Skeletal muscle cell (primary cell): ENCODE measurements at regions not wholly inside any gene's neighbourhood (a gene's known extent, or its start where the extent isn't known, plus 50 kb on each side); places are given as distances from the start of the nearest gene placed in this dataset.

Experiments used
- DNase-seq: peaks from one replicate; pipeline ENCODE4 v3.0.0-alpha.2; 2010; ENCODE audit warnings: low read depth
- H3K4me3 ChIP-seq: 2 replicates; pipeline ENCODE4 v1.5.1; 2011; ENCODE audit warnings: low read depth, mild to moderate bottlenecking, control low read depth, low read length, moderate library complexity

DNA sequence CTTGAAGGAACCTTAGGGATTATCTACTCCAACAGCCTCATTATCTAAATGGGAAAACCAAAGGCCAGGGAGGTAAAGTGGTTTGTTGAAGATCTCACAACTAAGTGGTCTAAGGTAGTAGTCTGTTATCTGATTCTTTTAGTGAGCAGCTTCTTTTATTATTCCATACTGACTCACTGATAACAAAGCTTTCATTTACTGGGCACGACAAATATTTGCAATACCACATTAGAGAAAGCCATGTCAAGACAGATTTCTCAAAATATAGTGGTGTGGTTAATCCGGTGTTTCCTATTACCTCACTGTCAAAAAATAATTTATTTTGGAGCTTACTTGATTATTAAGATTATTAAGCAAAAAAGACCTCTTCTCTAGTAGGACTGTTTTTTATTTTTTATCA, 369.1 kb downstream of the S1PR1 start:
- DNase-seq, result no peak
- H3K4me3 ChIP-seq, result no peak overlapping the region

DNA sequence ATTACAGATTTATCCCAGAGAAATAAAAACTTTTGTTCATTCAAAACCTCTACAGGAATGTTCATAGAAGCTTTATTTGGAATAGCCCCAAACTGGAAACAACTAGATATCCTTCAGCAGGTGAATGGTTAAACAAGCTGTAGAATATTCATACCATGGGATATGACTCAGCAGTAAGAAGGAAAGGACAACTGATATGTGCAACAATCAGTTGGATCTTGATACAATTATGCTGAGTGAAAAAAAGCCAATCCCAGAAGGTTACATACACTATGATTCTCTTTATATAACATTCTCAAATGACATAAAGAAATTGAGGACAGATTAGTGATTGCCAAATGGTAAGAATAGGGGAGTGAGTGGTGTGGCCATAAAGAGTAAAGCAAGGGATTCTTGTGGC, 376.7 kb downstream of the S1PR1 start:
- DNase-seq, result no peak
- no peak overlapping the region for H3K4me3 ChIP-seq

DNA sequence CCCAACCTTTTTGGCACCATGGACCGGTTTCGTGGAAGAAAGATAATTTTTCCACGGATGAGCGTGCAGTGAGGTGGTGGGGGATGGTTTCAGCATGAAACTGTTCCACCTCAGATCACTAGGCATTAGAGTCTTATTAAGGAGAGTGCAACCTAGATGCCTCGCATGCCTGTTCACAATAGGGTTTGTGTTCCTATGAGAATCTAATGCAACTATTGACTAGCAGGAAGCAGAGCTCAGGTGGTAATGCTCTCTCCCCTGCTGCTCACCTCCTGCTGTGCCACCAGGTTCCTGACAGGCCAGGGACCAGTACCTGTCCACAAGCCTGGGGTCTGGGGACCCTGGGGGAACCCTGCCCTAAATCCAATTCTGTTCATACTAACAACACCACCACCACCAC, 377.8 kb downstream of the OLFM3 start:
- no peak overlapping the region for H3K4me3 ChIP-seq
- no peak for DNase-seq

DNA sequence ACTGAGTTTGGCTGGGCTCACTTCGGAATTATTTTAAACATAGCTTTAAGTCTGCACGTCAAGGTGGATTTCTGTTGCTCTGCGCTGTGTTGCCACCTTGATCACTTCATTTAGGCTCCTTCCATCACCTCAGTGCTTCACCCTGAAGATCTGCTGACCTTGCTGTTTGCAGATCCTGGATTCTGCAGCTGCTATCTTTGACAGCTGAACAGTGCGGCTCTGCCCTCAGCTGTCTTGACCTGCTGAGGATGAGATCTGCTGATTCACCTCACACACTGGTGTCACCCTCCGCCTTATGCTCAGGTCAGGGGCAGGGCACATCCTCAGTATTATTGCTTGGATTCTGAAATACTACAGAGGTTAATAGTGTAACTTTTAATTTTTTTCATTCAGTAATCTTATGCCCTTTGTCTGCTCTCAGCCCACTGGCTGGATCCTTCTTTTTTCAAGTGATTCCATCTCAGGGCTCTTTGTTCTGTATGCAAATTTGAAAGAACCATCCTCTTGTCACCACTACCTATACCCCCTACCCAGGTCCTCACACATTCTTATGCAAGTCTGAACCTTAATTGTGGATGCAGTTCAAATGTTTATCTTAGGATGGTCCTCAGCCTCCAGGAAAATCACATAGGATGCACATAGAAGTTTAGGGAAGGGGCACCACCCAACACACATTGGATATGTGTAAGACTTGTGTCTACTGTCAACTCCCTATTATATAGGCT, 364.0 kb downstream of the OLFM3 start:
- DNase-seq, result no peak
- H3K4me3 ChIP-seq, result no peak overlapping the region

DNA sequence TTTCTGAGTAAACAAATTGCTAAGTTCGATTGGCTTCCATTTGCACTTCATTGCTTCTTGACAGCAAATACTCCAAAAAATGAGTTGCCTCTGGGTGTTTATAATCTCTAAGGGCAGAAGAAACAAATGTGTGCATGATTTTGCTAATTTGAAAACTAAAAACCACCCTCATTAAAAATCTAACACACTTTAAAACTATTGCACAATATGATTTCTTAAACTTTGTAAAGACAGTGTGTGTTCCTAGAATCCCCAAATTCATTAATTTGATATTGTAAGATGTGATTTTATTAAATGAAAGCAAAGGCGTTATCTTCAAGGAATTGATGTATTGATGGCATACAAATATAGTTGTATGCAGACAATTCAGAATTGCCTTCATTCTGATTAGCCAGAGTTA, 350.9 kb downstream of the OLFM3 start:
- H3K4me3 ChIP-seq, result no peak overlapping the region
- no peak for DNase-seq

DNA sequence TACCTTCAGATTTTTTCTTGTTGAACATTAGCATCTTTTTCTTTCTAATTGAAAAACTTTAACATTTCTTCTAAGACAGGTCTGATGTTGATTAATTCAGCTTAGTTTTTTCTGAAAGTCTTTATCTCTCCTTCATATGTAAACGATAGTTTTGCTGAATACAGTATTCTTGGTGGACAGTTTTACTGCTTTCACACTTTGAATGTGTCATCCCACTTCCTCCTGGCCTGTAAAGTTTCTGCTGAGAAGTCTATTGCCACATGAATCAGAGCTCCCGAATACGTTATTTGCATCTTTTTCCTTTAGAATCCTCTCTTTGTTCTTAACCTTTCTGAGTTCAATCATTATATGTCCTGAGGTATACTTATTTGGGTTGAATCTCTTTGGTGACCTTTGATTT, 344.2 kb downstream of the OLFM3 start:
- no peak overlapping the region for H3K4me3 ChIP-seq

DNA sequence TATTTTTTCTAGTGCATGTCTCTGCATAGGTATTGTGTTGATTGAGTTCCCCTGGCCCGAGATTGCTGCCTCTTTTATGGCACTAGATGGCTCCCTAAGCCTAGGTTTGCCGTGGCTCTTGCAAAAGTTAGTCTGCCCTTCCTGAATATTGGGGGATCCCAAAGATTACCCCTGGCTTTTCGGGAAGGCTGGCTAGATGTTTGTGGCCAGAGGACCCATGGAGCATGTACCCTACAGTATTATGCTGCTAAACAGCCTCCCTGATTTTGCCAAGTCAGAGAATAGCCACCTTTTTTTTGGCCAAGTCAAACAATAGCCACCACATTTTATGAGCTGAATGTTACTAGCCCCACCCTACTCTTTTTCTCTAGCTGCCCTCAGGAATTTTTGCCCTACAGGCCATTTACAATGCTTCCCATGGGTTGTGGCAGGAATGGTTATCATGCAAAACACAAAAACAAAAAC, 343.2 kb downstream of the OLFM3 start:
- no peak overlapping the region for H3K4me3 ChIP-seq
- DNase-seq, result no peak

More for the DNA sequence above, 344.2 kb downstream of the OLFM3 start:
- no peak for DNase-seq

DNA sequence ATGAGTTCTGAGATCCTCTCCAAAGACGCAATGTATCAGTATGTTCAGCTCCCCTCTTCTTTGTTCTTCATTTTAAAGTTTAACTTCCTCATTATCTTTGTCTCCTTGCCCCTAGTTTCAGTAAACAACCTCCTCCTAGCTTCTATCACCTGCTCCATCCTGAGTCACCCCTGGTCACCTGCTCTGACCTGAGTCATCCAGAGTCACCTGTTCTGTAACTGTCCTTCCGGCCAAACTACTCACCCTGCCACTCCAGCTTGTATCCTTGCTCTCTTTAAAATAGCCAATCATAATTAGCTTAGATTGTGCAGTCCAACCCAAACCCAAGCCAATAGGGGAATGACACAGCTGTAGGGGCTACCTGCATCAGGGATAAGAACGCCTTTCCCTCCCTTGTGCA, 332.0 kb downstream of the OLFM3 start:
- no peak for DNase-seq
- H3K4me3 ChIP-seq, result no peak overlapping the region

DNA sequence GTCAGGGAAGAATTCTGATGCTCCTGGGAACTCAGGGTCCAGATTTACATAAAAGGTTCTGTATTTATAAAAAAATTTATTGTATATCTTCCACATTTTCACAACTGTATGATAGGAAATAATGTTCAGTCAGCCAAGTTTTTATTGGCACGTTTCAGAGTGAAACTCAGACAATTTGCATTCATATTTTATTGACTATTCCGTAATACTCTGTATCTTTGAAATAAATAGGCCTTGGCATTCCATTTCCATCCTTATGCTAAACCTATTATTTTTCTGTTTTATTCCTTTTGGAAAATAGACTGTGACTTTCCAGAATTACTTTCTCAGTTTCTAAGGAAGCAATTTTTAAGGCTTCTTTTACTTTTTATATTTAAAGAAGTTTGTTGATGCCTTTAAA, 329.0 kb downstream of the OLFM3 start:
- H3K4me3 ChIP-seq, result no peak overlapping the region
- no peak for DNase-seq

DNA sequence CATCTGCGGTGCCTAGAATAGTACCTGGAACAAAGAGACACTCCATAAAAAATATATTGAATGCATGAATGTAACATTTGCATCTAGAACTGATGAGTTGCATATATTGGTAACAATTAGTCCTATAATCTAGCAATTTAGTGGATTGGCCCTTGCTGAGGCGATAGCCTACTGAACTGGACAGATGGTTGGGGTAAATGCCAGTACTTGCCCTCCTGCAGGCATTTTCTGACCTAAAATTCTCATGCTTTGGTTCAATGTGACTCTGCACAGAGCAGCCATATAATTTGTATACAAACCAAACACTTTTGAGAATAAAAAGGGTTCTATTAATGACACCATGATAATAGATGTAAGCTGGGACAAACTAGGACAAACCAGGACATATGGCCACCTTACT, 313.6 kb downstream of the OLFM3 start:
- DNase-seq, result no peak
- H3K4me3 ChIP-seq, result no peak overlapping the region

DNA sequence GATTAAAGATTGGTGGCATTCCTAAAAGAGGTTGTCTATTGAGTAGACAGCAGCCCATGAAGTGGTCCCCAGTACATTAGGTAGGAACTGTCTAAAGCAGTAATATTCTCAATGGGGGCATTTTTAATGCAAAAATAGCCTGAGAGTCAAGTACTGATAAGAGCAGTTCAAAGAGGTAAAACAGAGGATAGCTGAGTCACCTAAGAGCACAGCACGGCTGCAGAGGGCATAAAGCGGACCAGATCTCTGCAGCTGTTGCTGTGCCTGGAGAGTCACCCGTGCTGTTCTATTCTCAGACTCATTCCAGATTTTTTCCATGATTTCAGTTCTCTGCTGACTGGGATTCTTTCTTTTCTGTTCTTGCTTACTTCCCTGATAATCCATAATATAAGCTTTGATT, 313.2 kb downstream of the OLFM3 start:
- no peak for DNase-seq
- H3K4me3 ChIP-seq, result no peak overlapping the region

DNA sequence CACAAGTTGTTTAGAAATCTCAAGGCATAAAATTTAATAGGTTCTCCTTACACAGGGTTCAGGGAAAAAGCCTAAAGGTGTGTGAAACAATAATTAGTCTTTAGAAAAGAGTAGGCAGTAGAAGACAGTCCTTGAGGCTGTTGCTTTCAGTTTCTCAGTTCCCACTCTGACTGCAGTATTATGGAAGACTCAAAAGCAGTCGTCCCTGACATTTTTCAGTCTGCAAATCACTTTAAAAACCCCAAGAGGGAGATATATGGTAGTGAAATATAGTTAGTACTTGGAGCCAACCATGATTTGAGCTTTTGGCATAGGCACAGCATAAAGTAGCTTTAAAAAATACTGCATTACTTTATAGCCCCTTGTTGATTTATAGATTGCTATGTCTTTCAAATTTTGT, 299.7 kb downstream of the OLFM3 start:
- DNase-seq, result no peak
- H3K4me3 ChIP-seq, result no peak overlapping the region

DNA sequence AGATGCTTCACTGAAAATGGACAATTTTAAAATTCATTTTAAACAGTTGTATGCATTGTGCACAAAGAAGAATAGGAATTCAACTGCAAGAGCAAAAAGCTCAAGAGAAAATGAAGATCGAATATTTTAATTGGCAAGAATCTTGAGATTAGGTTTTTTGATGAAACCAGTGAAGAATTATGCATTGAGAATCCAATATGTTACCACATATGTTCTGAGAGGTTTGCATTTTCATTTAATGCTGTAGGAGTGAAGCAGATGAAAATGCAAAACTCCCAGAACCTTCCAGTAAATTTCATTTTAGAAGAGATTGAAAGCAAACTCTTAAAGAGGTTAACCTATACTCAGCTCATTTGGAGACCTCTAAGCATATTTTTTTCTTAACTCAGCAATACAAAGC, 298.0 kb downstream of the OLFM3 start:
- no peak for DNase-seq
- H3K4me3 ChIP-seq, result no peak overlapping the region

DNA sequence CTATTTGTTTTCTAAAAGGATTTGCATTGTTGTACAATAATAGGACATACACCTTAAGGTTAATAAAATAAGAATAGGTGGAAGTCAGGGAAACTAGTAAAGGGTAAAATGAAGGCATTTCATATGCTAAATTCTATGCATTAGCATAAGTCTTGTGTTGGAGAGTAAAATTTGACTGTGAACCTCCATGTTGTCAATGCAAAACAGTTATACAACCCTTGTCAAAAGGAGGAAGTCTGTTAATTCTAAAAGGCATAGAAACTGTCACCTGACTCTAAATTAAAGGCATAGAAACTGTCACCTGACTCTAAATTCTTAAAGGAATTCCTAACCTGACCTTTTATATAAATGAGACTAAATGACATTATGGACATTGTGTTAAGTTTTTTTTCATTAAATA, 291.8 kb downstream of the OLFM3 start:
- no peak overlapping the region for H3K4me3 ChIP-seq
- DNase-seq, result no peak

DNA sequence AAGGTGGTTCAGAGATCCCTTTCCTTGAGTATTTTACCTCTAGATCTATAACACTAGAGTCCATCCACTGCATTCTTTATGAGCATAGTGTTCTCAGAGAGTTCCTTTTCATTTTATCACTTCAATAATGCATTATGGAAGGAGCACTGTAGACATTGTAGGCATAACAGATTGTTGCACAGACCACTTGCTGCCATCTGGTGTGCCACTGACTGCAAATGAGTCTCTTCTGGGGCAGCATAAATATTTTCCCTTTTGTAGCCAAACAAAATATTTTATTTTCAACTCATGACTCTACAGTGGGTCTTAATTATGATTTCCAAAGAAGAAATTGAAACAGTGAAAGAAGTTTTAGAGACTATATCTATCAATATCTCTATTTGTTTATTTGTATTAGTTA, 290.4 kb downstream of the OLFM3 start:
- no peak overlapping the region for H3K4me3 ChIP-seq
- no peak for DNase-seq

DNA sequence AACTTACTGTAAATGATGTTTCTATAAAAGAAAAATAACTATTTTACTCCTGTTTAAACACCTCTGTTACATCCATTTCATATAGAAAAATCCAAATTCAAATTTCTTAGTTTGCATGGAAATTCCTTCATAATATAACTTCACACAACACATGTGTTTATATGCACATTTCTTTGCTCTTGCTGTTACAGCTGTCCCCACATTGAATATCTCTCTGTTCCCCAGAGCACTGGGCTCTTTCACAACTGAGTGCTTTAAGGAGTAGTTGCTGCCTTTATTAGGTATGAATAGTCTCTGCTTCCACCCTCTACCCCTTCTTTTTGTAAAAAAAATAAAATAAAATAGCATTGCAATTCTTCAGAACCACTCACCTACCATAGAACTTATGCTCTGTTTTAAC, 287.0 kb downstream of the OLFM3 start:
- no peak for DNase-seq

DNA sequence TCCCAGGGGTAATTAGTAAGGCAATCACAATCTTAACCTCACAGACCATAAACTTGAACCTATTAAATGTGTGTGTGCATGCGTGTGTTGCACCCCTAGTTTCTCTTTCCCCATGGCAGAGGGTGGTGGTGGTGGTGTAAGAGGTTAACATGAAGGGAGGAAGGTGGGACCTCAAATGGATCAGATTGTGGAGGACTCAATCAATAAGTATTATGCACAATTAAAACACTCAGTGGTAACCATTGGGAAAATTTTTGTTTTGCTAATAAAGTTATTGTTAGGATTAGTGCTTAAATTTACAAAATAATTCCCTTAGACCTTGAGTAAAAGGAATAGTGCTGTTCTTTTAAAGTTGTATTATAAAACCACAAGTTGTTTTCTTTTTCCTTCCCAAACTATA, 283.0 kb downstream of the OLFM3 start:
- DNase-seq, result no peak
- no peak overlapping the region for H3K4me3 ChIP-seq

More for the DNA sequence above, 287.0 kb downstream of the OLFM3 start:
- no peak overlapping the region for H3K4me3 ChIP-seq

DNA sequence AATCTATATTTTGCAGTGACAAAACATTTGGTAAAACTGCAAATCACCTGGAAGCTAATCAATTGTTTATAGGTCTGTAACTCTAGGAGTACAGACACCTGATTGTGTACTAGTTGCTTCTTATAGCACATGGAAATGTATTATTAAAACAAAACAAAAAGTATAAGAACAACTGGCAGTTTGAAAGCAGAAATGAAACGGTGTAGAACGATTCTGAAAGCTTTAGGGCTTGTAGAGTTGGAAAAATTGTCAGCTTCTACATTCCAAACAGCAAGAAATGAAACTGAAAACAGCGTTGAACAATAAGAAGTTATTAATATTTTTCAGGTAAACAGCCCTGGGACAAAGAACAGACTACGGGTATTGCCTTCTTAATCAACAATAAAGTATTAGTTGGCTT, 273.3 kb downstream of the OLFM3 start:
- DNase-seq, result no peak
- no peak overlapping the region for H3K4me3 ChIP-seq

DNA sequence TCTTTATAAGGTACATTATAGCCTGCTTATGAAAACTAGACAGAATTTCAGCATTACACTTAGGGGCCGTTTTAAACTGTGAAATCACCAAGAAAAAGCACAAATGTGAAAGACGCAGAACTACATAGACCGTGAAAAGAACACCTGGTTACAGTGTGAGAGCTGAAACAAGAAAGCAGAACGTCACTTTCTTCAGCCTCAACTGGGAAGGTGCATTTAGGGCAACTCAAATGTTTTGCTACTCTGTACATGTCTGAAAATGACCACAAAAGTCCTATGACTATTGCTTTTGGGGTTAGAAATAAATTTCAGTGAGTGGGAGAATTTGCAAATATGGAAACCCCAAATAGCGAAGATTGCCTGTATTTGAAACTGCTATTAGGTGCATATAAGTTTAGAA, 268.7 kb downstream of the OLFM3 start:
- no peak overlapping the region for H3K4me3 ChIP-seq
- no peak for DNase-seq

DNA sequence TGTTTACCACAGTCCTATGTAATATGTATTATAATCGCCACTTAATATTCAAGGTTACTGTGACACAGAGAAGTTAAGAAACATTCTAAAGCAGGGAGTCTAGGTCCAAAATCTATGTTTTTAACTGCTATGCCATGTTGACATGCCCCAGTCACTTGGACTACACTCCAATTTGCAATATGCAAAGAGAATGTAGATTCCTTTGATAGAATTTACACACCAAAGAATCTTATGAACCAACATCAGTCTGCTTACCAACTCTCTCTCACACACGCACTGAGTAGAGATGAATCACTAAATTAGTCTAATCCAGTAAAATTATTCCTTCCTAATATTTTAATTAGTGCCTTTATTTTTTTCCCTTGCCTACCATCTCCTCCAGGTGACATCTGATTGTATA, 266.2 kb downstream of the OLFM3 start:
- no peak overlapping the region for H3K4me3 ChIP-seq
- no peak for DNase-seq

DNA sequence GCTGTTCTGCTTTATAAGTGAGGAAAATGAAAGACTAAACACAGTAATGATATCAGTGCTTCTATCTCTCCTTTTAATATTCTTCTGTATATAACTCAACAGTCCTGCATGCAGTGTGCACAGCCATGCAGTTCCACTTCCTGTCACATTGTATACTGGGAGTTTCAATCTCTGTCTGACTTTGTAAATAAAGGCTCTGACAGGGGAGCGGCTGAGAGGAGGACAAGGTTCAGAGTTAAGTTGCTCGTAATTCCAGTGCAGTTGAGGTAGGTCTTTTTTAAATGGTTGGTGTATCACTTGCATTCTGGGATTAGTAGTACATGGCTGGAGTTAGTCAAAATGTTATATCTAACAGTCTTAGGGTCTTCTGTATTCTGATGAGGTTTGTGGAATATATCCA, 264.5 kb downstream of the OLFM3 start:
- no peak overlapping the region for H3K4me3 ChIP-seq
- no peak for DNase-seq

DNA sequence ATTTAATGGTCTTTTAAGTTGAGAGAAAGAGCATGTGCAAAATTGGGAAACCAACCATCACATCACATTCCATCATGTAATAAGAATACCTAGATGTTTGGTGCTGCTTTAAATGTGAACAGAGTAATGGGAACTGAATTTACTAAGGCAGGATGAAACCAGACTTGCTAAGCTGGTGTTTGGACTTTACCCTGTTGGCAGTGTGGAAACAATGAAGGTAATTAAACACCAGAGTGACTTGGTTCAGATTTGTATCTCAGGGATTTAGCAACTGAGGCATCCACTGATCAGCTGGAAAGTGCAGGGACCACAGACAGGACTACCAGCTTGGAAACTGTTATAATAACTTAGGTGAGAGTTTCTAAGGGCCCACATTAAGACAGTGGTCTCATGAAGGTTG, 263.4 kb downstream of the OLFM3 start:
- H3K4me3 ChIP-seq, result no peak overlapping the region
- no peak for DNase-seq
